HCT116 (cell line): ENCODE measurements at regions not wholly inside any gene's neighbourhood (a gene's known extent, or its start where the extent isn't known, plus 50 kb on each side); places are given as distances from the start of the nearest gene placed in this dataset.

ENCODE experiments used
- ATAC-seq: fragments of 200-7000 bp; cut with Tn5 transposase; 2 replicates; pipeline ENCODE4 v1.9.1; 2020; ENCODE audit warnings: mild to moderate bottlenecking, moderate library complexity
- BruUV-seq: library from RNA; stranded (reverse); fragments of 400-500 nt; replicated peaks from 2 replicates; lab custom pipeline; 2021; lab: Mats Ljungman, UMichigan
- CTCF ChIA-PET: fragments of 300-600 bp; sonication (Branson Sonifier 250); formaldehyde crosslinking; loops from one replicate; lab custom pipeline; 2021; ENCODE audit warnings: antibody characterized with exemption; lab: Charles Lee
- POLR2A ChIA-PET: fragments of 300-600, 350-600 bp; sonication (Branson Sonifier 250); formaldehyde crosslinking; loops from one replicate; lab custom pipeline; 2021; ENCODE audit warnings: antibody characterized with exemption; lab: Charles Lee
- RAD21 ChIA-PET, 2 experiments: fragments of 300-600 bp; sonication (Branson Sonifier 250); formaldehyde crosslinking; loops; one replicate each; lab custom pipeline; 2023; ENCODE audit warnings: low total read pairs in 2 of 2; ENCODE audit not compliant: uncharacterized antibody in 2 of 2, unreplicated experiment in 2 of 2, low non-redundant PET in 1 of 2; lab: Charles Lee
- DNase-seq: peaks from one replicate; pipeline ENCODE4 v3.0.0-alpha.2; 2010; ENCODE audit warnings: low read depth, low spot score
- H2AFZ ChIP-seq: fragments of 200-600 bp; shearing (Covaris generic), sonication (generic); 2 replicates; pipeline ENCODE4 v1.6.1; 2017; ENCODE audit warnings: low read depth, mixed run types, mixed read lengths, antibody characterized with exemption, low read length; ENCODE audit not compliant: poor library complexity, severe bottlenecking
- H3K27ac ChIP-seq: 2 replicates; pipeline ENCODE4 v1.5.1; 2012; ENCODE audit warnings: low read depth, low read length
- H3K27me3 ChIP-seq: fragments of 200-600 bp; sonication (generic); 2 replicates; pipeline ENCODE4 v1.6.1; 2016; ENCODE audit warnings: mixed run types, low read length, mixed read lengths; ENCODE audit not compliant: insufficient read depth
- H3K36me3 ChIP-seq, 2 experiments: fragments of 200-500 bp in 1 of 2; fragments of 200-600 bp in 1 of 2; sonication (Bioruptor generic) in 1 of 2; sonication (generic) in 1 of 2; 2 replicates each; pipeline versions ENCODE4 v1.5.1 to v1.6.1; 2014 to 2016; ENCODE audit warnings: low read length in 2 of 2, inconsistent platforms in 1 of 2, mixed read lengths in 1 of 2, mixed run types in 1 of 2; ENCODE audit not compliant: insufficient read depth in 2 of 2, control insufficient read depth in 1 of 2
- H3K4me1 ChIP-seq, 2 experiments: fragments of 200-600 bp in 1 of 2; sonication (generic) in 1 of 2; 2 replicates each; pipeline versions ENCODE4 v1.5.1 to v1.6.1; 2012 to 2017; ENCODE audit warnings: low read length in 2 of 2, inconsistent platforms in 1 of 2, mild to moderate bottlenecking in 1 of 2, mixed read lengths in 1 of 2, mixed run types in 1 of 2, moderate library complexity in 1 of 2; ENCODE audit not compliant: insufficient read depth in 2 of 2, control insufficient read depth in 1 of 2
- H3K4me2 ChIP-seq: fragments of 200-600 bp; sonication (generic); 2 replicates; pipeline ENCODE4 v1.6.1; 2017; ENCODE audit warnings: mixed run types, low read length, mixed read lengths
- H3K4me3 ChIP-seq, 2 experiments: fragments of 200-600 bp in 1 of 2; sonication (generic) in 1 of 2; replicated peaks in 1 of 2; 2 replicates each; pipeline ENCODE4 v1.5.1; 2011 to 2016; ENCODE audit warnings: low read length in 2 of 2, control low read depth in 1 of 2, low read depth in 1 of 2, mild to moderate bottlenecking in 1 of 2, mixed read lengths in 1 of 2, mixed run types in 1 of 2
- H3K79me2 ChIP-seq: fragments of 200-600 bp; sonication (generic); 2 replicates; pipeline ENCODE4 v1.6.1; 2017; ENCODE audit warnings: mild to moderate bottlenecking, mixed run types, low read length, moderate library complexity, mixed read lengths; ENCODE audit not compliant: insufficient read depth
- H3K9ac ChIP-seq: fragments of 200-600 bp; sonication (generic); 2 replicates; pipeline ENCODE4 v1.6.1; 2016; ENCODE audit warnings: low read length, mixed read lengths
- H3K9me2 ChIP-seq: fragments of 200-600 bp; sonication (generic), shearing (Covaris generic); 2 replicates; pipeline ENCODE4 v1.6.1; 2017; ENCODE audit warnings: mixed run types, mild to moderate bottlenecking, moderate library complexity; ENCODE audit not compliant: insufficient read depth
- H3K9me3 ChIP-seq, 2 experiments: fragments of 200-500 bp in 1 of 2; fragments of 200-600 bp in 1 of 2; sonication (Bioruptor generic) in 1 of 2; sonication (generic) in 1 of 2; 2 replicates each; pipeline ENCODE4 v1.6.1; 2014 to 2017; ENCODE audit warnings: low read length in 2 of 2, mixed read lengths in 2 of 2, inconsistent platforms in 1 of 2, low read depth in 1 of 2, mild to moderate bottlenecking in 1 of 2, mixed run types in 1 of 2, moderate library complexity in 1 of 2; ENCODE audit not compliant: control insufficient read depth in 1 of 2, insufficient read depth in 1 of 2
- H4K20me1 ChIP-seq: fragments of 200-600 bp; sonication (generic), shearing (Covaris generic); 2 replicates; pipeline ENCODE4 v1.6.1; 2017; ENCODE audit warnings: mixed run types, mild to moderate bottlenecking, moderate library complexity; ENCODE audit not compliant: insufficient read depth
- EGR1 ChIP-seq: IDR thresholded peaks from 2 replicates; pipeline ENCODE4 v1.6.1; 2012; ENCODE audit warnings: low read depth
- EZH2phosphoT487 ChIP-seq: fragments of 200-600 bp; IDR thresholded peaks from 2 replicates; pipeline ENCODE4 v1.6.1; 2018; ENCODE audit warnings: antibody characterized with exemption, borderline replicate concordance
- JUND ChIP-seq: IDR thresholded peaks from 2 replicates; pipeline ENCODE4 v1.6.1; 2012
- MAX ChIP-seq: IDR thresholded peaks from 2 replicates; pipeline ENCODE4 v1.6.1; 2012
- POLR2A ChIP-seq: IDR thresholded peaks from 2 replicates; pipeline ENCODE4 v1.7.0; 2011; ENCODE audit warnings: borderline replicate concordance; ENCODE audit not compliant: insufficient read depth, insufficient read length; ENCODE audit errors: extremely low read depth
- POLR2AphosphoS5 ChIP-seq: IDR thresholded peaks from 2 replicates; pipeline ENCODE4 v1.6.1; 2011; ENCODE audit warnings: mild to moderate bottlenecking, low read depth, low read length, moderate library complexity
- SIN3A ChIP-seq: IDR thresholded peaks from 2 replicates; pipeline ENCODE4 v1.6.1; 2012; ENCODE audit warnings: low read depth
- SP1 ChIP-seq: IDR thresholded peaks from 2 replicates; pipeline ENCODE4 v1.6.1; 2012; ENCODE audit warnings: low read depth
- ZBTB33 ChIP-seq: IDR thresholded peaks from 2 replicates; pipeline ENCODE4 v1.6.1; 2011; ENCODE audit warnings: mild to moderate bottlenecking, low read length, moderate library complexity; ENCODE audit not compliant: insufficient replicate concordance; ENCODE audit errors: extremely low read depth
- ZNF274 ChIP-seq: fragments of 200-500 bp; sonication (Bioruptor generic); IDR thresholded peaks from 2 replicates; pipeline ENCODE4 v1.6.1; 2014; ENCODE audit warnings: mild to moderate bottlenecking, low read depth, low read length, inconsistent platforms
- intact Hi-C: fragments of 100-400 bp; cut with micrococcal nuclease; formaldehyde crosslinking; loops from 2 replicates; pipeline ENCODE4 v1.10.0; 2022
- TF ChIP-seq, protein P1 (sequence below): IDR thresholded peaks from 2 replicates; pipeline ENCODE4 v1.6.1; 2012; ENCODE audit warnings: low read depth

GRCh38 chr12:125512541-125513298 lies 447.5 kb downstream of the AACS start:
- no peak for DNase-seq
- H2AFZ ChIP-seq = no peak overlapping the region
- no peaks in the 10 kb centered on the region for H3K9me3 ChIP-seq
- no peaks in the 10 kb centered on the region for H3K9me2 ChIP-seq
- no TSS peak for BruUV-seq
- ChIA-PET POLR2A (no interaction called here), RAD21 (no interaction called here), CTCF (no interaction called here)
- H3K27me3 ChIP-seq = no peaks in the 10 kb centered on the region
- no peak for ATAC-seq
- H3K4me2 ChIP-seq = no peak overlapping the region
- intact Hi-C loops = no loop called here
- H3K27ac ChIP-seq = no peak overlapping the region
- H3K4me3 ChIP-seq = no peak overlapping the region
- TF ChIP-seq MAX (no peak), SP1 (no peak), EGR1 (no peak), SIN3A (no peak), EZH2phosphoT487 (no peak), ZNF274 (no peak), POLR2AphosphoS5 (no peak), ZBTB33 (no peak), POLR2A (no peak), JUND (no peak)
- TF ChIP-seq, protein P1, sequence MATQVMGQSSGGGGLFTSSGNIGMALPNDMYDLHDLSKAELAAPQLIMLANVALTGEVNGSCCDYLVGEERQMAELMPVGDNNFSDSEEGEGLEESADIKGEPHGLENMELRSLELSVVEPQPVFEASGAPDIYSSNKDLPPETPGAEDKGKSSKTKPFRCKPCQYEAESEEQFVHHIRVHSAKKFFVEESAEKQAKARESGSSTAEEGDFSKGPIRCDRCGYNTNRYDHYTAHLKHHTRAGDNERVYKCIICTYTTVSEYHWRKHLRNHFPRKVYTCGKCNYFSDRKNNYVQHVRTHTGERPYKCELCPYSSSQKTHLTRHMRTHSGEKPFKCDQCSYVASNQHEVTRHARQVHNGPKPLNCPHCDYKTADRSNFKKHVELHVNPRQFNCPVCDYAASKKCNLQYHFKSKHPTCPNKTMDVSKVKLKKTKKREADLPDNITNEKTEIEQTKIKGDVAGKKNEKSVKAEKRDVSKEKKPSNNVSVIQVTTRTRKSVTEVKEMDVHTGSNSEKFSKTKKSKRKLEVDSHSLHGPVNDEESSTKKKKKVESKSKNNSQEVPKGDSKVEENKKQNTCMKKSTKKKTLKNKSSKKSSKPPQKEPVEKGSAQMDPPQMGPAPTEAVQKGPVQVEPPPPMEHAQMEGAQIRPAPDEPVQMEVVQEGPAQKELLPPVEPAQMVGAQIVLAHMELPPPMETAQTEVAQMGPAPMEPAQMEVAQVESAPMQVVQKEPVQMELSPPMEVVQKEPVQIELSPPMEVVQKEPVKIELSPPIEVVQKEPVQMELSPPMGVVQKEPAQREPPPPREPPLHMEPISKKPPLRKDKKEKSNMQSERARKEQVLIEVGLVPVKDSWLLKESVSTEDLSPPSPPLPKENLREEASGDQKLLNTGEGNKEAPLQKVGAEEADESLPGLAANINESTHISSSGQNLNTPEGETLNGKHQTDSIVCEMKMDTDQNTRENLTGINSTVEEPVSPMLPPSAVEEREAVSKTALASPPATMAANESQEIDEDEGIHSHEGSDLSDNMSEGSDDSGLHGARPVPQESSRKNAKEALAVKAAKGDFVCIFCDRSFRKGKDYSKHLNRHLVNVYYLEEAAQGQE = no peak
- no peaks in the 10 kb centered on the region for H3K4me1 ChIP-seq
- no peaks in the 10 kb centered on the region for H3K79me2 ChIP-seq
- H3K9ac ChIP-seq = no peak overlapping the region
- H3K36me3 ChIP-seq = no peaks in the 10 kb centered on the region
- no peaks in the 10 kb centered on the region for H4K20me1 ChIP-seq
